ENCODE measurements at regions not wholly inside any gene's neighbourhood (a gene's known extent, or its start where the extent isn't known, plus 50 kb on each side); places are given as distances from the start of the nearest gene placed in this dataset.

DNA sequence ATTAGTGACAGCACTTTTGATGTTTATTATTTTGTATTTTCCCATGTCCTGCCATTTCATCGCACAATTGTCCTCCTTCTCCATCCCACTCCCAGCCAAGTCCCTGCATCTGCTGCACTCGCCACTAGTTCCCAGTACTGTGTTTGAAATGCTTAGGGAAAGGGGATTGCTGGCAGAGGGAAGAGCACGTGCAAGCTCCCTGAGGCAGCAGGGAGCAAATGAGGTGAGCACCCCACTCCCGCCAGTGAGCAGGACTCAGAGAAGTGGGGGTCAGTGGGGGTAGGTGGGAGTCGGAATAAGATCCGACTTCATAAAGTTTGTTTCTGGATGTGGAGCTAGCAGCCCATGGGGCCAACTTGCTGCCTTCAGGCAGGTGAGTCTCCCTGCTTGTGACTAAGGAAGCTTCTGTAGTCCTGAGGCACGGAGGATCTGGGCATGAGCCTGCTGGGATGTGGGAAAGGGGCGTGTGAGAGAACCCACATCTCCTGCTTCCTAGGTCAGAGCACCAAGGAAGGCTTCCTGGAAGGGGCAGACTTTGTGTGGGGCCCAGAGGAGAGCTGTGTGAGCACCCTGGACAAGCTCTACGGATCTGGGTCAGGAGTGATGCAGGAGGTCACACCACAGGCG lies 99.7 kb upstream of the TLE3 start:
- DNase-seq (ENCODE audit: low read depth): no peak
- no peak overlapping the region for H3K4me3 ChIP-seq (ENCODE audit: low read depth, low read length)
- TF ChIP-seq CTCF (conservative IDR thresholded peaks at IDR 0.05; ENCODE audit: low read depth, low read length): no peak

DNA sequence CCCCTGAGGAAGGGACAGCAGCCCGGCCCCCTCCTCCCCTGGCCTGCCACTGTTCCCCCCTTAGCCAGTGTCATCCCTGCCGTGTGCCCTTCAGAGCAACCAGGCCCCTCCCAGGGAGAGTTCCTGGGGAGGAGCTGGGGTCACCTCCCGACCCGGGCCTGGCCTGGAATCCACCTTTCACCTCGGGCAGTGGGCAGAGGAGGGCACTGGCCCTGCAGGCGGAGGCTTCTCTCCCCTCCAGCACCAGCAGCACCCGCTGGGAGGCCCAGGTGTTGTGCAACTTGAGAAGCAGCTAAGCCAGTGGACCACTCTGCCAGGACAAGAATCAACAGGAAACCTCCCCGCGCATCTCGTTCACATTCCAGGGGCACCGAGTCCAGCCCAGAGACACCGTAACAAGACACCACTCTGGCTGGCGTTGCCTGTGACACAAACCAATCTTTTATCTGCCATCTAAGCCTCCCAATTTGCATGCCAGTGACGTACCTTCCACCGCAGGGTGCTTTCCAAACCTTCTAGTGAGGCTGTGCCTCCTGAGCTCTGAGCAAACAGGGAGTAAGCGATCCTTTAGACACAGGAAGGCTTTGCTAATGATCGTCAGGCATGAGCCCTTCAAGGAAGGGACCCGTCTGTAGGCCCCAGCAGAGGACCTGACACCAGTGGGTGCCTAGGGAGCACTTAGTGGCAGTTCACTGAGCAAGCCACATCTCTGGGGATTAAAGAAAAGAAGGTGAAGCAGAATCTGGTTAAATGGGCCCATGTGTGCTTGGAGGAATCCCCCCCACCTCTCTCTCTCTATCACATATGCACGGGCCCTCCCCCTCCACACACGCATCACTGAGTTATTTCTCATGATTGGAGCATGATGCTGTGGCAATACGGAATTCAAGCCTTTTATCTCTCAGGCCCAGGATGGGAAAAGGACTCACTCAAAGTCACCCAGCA lies 98.9 kb upstream of the TLE3 start:
- no peak for DNase-seq (ENCODE audit: low read depth)
- TF ChIP-seq CTCF (conservative IDR thresholded peaks at IDR 0.05; ENCODE audit: low read depth, low read length): no peak
- no peak overlapping the region for H3K4me3 ChIP-seq (ENCODE audit: low read depth, low read length)

DNA sequence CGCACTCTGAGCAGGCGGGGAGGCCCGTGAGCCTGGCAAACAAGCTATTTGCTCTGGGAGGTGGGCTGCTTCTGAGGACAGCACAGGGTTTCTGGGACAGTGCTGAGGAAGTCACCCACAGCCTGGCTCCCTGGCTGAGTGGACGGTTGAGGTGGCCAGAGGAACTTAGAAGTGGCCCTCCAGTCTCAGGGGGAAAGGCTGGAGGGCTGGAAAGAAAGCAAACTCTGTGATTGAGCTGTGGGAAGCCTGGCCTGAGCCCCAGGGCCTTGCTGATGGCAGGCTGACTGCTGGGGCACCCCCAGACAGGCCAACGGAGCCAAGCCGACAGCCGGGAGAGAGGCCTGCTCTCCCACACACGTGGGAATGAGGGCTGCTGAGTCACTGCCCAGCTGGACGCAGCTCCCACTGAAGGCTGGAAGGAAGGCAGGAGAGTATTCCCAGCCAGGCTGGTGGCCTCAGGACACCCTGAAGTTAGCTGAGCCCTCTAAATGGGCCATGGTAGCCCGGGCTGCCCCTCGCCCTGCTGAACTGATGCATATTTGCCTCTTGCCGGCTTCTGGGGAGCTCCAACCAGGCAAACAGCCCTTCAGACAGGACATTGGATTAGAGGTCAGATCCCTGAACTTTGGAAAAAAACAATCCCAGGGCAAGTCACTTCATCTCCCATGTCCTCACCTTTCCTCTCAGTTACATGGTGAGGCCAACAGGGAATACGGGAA lies 98.0 kb upstream of the TLE3 start:
- DNase-seq (ENCODE audit: low read depth): no peak
- TF ChIP-seq CTCF (conservative IDR thresholded peaks at IDR 0.05; ENCODE audit: low read depth, low read length): no peak
- no peak overlapping the region for H3K4me3 ChIP-seq (ENCODE audit: low read depth, low read length)

DNA sequence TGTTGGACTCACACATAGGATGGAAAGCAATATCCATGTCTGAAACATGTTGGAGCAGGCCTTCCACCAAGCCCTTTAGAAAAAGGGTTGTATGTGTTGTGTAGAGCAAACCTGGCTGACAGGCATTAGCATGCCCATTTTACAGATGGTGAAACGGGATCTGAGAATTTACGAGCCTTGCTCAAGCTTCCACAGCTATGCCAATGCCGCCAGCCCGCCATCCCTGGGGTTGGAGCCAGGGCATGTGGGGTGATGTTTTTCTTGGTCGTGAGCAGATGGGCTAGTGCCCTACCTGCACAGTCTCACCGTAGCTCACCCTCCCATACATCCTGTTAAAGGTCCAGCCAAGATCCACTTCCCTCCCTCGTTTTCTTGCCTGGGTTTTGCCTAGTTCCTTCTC lies 97.5 kb upstream of the TLE3 start:
- no peak overlapping the region for H3K4me3 ChIP-seq (ENCODE audit: low read depth, low read length)
- DNase-seq (ENCODE audit: low read depth): no peak
- TF ChIP-seq CTCF (conservative IDR thresholded peaks at IDR 0.05; ENCODE audit: low read depth, low read length): no peak

- no peak for TF ChIP-seq CTCF (conservative IDR thresholded peaks at IDR 0.05; ENCODE audit: low read depth, low read length)
- H3K4me3 ChIP-seq (ENCODE audit: low read depth, low read length): no peak overlapping the region
- DNase-seq (ENCODE audit: low read depth): no peak
Measured at GRCh38 chr15:70194266-70194665, 96.5 kb upstream of the TLE3 start.

DNA sequence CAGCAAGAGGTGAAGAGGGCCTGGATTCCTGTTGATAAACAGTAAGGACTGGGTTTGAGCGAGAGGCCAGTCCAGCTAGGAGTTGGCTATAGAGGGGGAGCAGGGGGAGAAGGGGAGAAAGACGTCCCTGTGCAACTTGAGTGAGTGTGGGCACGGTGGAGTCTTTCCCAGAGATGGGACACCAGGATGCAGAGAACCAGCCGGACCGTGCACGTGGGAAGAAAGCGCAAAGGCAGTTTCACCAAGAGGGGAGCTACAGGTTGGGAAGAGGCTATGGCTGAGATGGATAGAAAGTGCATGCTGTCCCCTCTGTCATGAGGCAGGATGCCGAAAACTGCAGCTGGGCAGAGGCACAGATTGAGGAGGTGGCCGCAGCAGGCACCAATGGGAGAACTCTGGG lies 96.0 kb upstream of the TLE3 start:
- DNase-seq (ENCODE audit: low read depth): no peak
- no peak overlapping the region for H3K4me3 ChIP-seq (ENCODE audit: low read depth, low read length)
- TF ChIP-seq CTCF (conservative IDR thresholded peaks at IDR 0.05; ENCODE audit: low read depth, low read length): no peak
